HG03432 (cell line): ENCODE measurements at regions not wholly inside any gene's neighbourhood (a gene's known extent, or its start where the extent isn't known, plus 50 kb on each side); places are given as distances from the start of the nearest gene placed in this dataset.

Source experiments
- ATAC-seq: cut with Tn5 transposase; IDR thresholded peaks from one replicate; pipeline ENCODE4 v1.9.1; 2021; ENCODE audit warnings: mild to moderate bottlenecking, moderate library complexity; ENCODE audit not compliant: unreplicated experiment

DNA sequence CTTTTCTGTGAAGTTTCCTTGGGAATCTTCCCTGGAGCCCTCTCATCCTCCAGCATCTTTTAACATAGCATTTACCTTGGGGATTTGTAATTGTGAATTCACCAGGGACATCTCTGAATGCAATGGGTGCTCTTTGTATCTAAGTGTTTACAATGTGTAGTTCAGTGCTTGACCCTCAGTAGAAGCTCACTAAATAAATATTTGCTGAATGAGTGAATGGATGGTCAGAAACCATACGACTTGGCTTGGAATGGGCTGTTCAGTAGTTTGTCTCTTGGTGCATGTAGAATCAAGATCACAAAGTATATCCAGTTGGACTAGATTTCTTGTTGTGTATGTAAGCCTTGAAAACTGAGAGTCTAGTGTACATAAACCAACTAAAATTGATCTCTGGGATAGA lies 81.8 kb upstream of the MEF2C start:
- no peak for ATAC-seq

DNA sequence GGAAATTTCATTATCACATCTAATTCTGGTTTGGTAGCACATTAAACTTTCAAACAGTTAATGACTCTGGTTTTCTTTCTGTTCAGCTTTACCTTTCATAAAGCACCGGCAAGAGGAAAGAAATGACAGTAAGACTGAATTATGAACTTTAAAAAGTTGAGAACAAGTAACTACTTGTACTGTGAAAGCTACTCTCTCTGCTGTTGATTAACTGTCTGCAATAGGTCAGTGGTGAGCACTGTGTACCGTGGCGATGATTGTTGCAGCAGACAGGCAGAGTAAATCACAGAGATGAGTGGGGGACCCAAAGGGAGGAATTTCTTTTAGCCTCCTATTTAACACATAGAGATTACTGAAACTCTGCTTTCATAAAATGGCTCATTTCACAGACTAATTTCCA lies 74.0 kb upstream of the MEF2C start:
- no peak for ATAC-seq

DNA sequence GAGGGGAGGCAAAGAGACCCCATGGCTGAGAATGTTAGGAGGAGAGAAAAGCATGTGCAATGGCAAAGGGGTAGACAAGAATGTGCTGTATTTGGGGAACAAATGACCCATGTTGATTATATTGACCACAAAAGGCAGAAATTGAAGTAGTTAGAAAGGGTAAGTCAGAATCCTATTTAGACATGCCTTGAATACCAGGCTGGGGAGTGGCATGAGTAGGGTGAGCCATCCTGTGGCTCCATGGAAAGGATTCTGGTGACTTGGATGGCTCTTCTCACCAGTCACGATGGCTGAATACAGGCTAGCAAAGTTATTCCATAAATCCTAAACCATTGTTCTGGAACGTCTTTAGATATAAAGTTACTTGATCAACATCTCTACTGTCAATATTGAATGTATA lies 73.4 kb upstream of the MEF2C start:
- no peak for ATAC-seq

DNA sequence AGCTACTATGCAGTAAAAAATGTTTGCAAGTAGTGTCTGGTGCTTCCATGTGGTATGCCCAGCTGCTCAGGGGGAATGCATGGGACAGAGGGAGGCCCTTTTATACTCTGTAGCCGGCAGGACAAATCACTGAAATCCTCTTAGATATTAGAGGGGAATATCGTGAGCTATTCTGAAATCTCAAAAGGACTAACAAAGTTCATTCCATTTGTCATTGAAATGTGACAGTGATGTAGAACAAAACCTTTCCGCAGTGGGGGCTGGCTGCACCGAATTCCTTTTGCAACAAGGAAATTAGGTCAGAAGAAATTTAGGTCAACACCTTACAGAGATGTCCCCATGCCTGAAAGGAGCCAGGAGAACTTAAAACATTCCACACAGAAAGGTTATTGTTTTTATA lies 72.4 kb upstream of the MEF2C start:
- ATAC-seq: no peak

DNA sequence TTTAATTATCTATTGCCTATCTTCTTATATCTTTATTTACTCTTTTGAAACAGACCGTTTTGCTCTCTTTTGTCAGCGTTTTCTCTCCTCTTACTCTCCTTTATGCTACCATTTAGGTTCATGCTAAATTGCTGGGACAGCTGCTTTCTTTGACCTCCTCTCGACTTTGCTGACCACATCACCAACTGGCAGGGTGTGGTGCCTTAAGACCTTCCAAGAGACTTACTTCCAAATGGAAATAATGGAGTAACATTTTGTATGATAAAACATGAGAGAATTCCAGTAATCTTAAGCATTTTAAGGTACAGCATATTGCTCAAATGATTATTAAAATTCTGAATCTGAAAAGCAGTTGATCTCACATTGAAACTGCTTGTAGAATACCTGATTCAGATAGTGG lies 71.5 kb upstream of the MEF2C start:
- no peak for ATAC-seq

DNA sequence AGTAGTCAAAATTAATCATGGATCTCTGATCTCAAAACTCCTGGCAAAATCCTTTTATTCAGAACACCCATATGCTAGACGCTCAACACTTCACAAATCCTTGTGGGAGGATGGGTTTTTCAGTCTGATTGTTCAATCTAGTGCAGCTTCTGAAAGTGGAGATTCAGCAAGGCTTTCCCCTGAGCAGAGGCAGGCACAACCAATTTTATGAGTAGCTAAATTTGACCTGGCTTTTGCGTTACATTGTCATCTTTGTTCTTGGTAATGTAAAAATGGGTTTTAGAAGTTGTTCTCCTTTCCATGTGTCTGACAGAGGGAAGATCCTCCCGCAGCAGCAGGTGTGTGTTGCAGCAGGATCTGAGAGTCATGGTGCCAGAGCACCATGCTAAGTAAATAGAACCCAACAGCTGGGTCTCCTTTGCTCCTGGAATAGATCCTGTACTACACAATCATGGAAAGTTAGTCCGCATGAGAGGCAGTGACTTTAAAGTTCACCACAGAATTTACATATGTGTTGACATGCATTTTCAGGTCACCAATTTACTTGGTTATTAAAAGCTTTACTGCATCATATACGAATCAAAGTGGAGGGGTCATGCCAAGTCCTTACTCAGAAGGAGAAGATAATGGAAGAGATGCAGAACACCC lies 70.1 kb upstream of the MEF2C start:
- peak; percentile 60 for ATAC-seq

DNA sequence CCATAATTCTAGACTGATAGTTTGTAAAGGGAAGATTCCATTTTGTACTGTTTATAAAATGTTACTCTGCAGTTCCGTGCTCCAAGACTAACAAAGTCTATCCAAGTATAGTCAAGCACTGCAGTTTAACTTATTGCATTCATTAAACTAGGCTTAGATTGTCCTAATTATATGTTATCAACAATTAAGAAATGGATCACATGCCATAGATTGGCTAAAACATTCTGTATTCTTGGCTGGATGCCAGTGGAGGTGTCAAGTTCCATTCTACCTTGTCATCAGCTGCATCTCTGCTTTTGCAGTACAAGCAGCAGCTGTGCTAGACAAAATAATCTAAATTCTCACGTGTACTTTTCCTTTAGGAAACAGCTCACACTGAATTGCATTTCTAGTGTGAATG lies 69.4 kb upstream of the MEF2C start:
- ATAC-seq: no peak

DNA sequence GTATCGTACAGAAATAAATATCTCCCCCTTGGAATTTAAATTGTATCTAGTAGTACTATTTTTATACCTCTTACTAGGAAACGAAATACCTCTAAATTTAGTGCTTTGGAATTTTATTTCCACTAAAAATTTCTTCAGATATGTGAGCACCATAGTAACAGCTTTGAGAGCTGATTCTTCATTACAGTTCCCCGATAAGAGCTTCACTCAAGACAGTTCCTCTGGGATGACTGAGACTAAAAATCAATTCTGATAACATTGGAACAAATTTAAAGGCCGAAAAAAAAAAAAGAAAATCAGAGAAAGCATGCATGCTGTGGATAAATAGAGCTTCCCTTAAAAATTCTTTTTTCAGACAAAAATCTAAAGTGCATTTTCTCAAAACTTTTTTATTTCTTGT lies 68.5 kb upstream of the MEF2C start:
- ATAC-seq: no peak

DNA sequence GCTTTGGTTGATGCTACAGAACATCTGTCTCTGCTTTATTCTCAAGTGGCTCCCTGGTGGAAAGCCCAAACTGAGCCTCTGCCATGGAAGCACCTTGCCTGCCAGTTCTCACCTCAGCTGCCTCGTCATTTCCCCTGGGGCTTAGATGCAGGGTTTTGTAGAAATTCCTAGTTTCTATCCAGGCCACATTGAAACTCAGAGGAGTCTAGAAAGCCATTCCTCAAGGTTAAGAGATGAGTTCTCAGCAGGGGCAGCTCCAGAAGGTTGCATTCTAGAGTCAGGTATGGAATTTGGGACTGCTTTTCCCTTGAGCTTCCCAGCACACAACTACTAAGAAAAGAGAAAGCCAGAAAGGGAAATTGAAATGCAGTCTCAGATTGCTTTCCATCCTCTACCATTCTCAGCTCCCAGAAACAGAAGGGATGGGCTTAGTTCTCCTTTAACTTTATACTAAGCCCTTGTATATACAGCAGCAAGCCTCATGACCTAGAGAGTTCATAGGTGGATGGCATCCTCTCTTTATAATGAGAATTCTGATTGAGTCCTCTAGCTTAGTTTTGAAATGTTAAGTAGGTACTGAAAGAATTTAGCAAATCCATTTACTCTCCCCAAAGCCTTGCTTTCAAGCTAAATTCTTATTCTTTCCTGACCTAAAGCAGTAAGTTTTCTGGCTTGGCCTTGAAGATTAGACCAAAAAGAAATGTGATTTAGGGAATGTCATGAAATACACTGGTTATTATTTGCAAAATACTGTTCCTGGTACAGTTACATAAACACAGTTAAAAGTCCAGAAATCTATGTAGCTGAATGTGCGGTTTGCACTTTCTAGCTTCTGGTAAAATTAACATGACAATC lies 66.0 kb upstream of the MEF2C start:
- ATAC-seq: no peak

DNA sequence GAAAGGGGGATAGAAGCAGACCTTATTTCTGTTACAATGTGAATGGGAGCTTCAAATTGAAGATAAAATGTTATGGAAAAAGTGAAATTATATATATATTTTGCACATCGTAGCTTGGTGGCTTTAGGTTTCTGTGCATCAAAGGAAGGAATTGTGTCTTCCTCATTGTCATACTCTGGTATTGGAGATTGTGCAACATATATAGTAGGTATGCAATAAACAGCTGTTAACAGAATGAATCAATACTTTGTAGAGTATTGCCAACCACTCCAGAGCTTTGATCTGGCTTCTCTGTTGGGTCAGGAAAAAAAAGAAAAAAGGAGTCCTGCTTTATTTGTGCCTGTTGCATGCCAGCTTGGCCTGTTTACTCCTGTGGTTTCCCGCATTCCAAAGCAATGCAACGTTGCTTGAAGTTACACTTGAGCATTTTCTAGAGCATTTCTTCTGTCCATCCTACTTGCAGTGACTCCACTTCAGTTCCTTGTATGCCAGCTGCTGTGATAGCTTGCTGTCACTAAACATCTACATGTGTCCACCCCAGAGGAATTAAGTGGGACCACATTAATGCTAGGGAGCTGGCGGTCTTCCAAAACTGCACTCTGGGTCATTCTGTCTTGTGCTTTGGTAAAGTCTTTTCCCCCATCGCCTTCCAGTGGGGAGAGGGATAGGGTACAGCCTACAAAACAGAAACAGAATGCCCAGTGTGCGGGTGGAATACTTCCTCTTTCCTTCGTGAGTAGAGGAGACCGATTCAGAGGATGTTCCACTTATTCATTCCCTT lies 62.0 kb upstream of the MEF2C start:
- no peak for ATAC-seq

DNA sequence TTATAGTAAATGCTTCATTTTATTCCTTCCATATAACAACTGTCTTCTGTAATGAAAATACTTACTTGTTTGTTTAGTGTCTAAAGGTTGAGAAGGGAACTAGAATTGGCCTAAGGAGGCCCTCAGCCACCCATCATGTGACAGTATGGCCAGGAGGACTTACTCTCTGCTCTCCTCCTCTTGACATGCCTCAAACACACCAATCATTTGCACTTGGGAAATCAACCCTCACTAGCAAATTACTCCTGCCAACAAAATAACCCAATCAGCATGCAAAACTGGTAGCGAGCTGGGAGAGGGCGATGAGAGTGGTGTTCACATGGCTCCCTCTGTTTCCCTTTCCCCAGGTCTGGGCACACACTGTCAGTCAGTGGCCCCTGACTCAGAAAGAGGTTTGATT lies 58.6 kb upstream of the MEF2C start:
- no peak for ATAC-seq

DNA sequence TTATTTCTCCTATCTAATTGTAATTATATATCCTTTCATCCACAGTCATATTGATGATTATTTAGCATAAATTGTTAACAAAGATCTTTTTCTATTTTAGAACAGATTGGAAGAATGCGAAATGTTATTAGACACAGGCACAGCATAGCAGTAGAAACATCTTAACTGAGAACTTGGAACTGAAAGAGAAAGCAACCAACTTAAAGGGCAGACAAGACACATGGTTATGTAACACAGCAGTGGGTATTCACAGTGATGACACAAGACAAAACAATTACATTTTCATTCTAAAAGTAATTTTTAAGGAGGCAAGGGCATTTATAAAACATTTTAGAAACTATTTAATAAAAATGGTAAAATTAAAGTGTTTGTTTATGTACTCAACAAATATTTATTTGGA lies 57.7 kb upstream of the MEF2C start:
- peak; percentile 92 for ATAC-seq

DNA sequence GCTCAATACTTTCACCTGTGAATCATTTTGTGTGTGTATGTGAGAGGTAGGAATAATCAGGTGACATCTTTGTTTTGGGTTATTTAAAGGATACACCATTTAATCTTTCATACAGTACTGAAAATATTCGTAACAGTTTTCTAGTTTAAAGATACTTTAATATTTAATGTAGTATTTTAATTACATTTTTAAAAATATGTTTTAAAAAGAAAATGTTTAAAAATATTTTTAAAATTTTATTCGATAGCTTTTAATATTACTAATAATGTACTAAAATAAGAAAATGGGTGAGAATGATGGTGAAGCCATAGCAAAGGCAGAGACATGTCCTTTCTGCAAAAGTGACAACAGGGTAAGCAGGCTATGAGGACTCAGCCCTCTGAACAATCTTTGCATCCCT lies 56.3 kb upstream of the MEF2C start:
- no peak for ATAC-seq

DNA sequence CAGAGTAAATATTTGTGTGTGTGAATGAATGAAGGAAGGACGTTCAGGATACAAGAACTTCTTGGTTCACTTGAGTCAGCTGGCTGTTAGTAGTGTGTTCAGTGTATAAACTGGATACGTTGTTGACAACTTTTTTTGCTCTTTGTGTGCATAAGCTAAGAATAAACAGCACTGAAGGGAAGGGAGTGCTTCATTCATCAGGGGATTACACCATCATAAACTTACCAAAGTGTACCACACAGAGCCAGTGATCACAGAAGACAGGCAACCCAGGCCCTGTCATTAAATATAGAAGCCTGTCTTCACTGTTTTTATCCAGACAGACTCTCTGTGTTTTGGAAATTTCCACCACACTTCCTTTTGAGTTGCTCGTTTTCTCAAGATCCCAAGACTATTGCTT lies 55.5 kb upstream of the MEF2C start:
- ATAC-seq: no peak

DNA sequence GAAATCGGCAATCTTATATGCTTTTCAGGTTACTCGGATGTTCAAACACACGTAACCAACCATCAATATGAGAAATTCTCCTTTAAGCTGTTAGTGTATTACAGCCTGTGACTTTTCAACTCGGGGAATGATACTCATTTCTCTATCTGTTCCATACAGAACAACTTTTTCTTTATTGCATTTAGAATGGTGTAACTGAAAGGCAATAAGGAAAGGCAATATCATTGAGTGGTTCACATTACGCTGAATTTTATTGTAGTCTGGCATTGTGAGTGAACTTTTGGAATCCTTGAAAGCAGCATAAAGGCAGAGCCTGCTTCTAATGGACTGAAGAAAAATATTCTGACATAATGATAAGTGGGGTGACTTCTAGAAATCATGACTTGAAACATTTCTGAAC lies 54.4 kb upstream of the MEF2C start:
- ATAC-seq: no peak

DNA sequence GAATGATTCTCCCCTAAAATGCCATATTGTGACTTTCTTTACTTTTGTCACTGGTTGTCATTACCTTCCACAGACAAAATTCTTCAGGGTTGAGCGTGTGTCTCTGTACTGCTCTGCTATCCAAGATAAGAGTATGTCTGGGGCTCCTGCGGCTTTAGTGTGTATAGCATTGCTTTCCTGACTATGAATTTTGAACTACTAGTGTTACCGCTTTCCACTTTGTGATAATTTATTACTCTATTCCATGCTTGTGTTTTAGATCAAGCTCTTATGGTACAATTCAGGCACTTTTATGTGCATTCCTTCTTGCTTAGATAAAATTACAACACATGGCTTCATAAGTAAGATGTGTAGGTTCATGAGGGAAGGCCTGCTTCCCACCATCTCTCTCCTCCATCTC lies 51.5 kb upstream of the MEF2C start:
- ATAC-seq: no peak
